ENCODE measurements at regions not wholly inside any gene's neighbourhood (a gene's known extent, or its start where the extent isn't known, plus 50 kb on each side); places are given as distances from the start of the nearest gene placed in this dataset.

- Histone ChIP-seq H3F3A (ENCODE audit: insufficient read depth) (no peaks in the 10 kb centered on the region), H3K27me3 (replicated peaks; ENCODE audit: insufficient read depth) (no peaks in the 10 kb centered on the region), H3K27ac (no peak overlapping the region), H3K79me2 (ENCODE audit: insufficient read depth) (no peaks in the 10 kb centered on the region), H3K4me1 (ENCODE audit: insufficient read depth) (no peaks in the 10 kb centered on the region), H4K20me1 (ENCODE audit: insufficient read depth) (no peaks in the 10 kb centered on the region), H3K9me2 (ENCODE audit: insufficient read depth) (no peaks in the 10 kb centered on the region), H3K9ac (no peak overlapping the region), H2AFZ (no peak overlapping the region), H3K36me3 (ENCODE audit: low read depth) (no peaks in the 10 kb centered on the region), H3K4me2 (ENCODE audit: unreplicated experiment) (no peak overlapping the region), H3K9me3 (ENCODE audit: low read depth) (no peaks in the 10 kb centered on the region), H3K4me3 (no peak overlapping the region)
- DNase-seq: no peak
- in situ Hi-C loops (cut with MboI): no loop called here
- TF ChIP-seq EZH2 (IDR thresholded peaks at IDR 0.05; ENCODE audit: insufficient read depth, poor library complexity, severe bottlenecking) (no peak), EZH2phosphoT487 (IDR thresholded peaks at IDR 0.05; ENCODE audit: insufficient read depth, low read depth) (no peak)
- WGBS, 2 experiments (ENCODE audit: low coverage in 1 of 2, low lambda C conversion rate in 2 of 2, missing lambda C conversion rate in 2 of 2): 20 to 27% methylated on average over 2 of the region's 2 CpGs
Measured at GRCh38 chr12:72100854-72101253, 162.2 kb downstream of the TPH2 start.

- no peaks in the 10 kb centered on the region for H3K27me3 ChIP-seq (replicated peaks; ENCODE audit: insufficient read depth)
- no peak for DNase-seq
- no peaks in the 10 kb centered on the region for H3K9me2 ChIP-seq (ENCODE audit: insufficient read depth)
- H3K27ac ChIP-seq: no peak overlapping the region
- no peaks in the 10 kb centered on the region for H3K9me3 ChIP-seq (ENCODE audit: low read depth)
- TF ChIP-seq EZH2phosphoT487 (IDR thresholded peaks at IDR 0.05; ENCODE audit: insufficient read depth, low read depth) (no peak), EZH2 (IDR thresholded peaks at IDR 0.05; ENCODE audit: insufficient read depth, poor library complexity, severe bottlenecking) (no peak)
- no peaks in the 10 kb centered on the region for H3K4me1 ChIP-seq (ENCODE audit: insufficient read depth)
- no peaks in the 10 kb centered on the region for H3K36me3 ChIP-seq (ENCODE audit: low read depth)
- H3K4me3 ChIP-seq: no peak overlapping the region
- H3K4me2 ChIP-seq (ENCODE audit: unreplicated experiment): no peak overlapping the region
- no peaks in the 10 kb centered on the region for H3K79me2 ChIP-seq (ENCODE audit: insufficient read depth)
- no peak overlapping the region for H3K9ac ChIP-seq
- no peaks in the 10 kb centered on the region for H3F3A ChIP-seq (ENCODE audit: insufficient read depth)
- 12 to 13% methylated on average over 3 of the region's 3 CpGs for WGBS, 2 experiments (ENCODE audit: low coverage in 1 of 2, low lambda C conversion rate in 2 of 2, missing lambda C conversion rate in 2 of 2)
- H2AFZ ChIP-seq: no peak overlapping the region
- no peaks in the 10 kb centered on the region for H4K20me1 ChIP-seq (ENCODE audit: insufficient read depth)
- in situ Hi-C loops (cut with MboI): no loop called here
Measured at GRCh38 chr12:72102150-72102549, 163.5 kb downstream of the TPH2 start.

- no peak overlapping the region for H3K4me3 ChIP-seq
- H3K27me3 ChIP-seq (replicated peaks; ENCODE audit: insufficient read depth): no peaks in the 10 kb centered on the region
- in situ Hi-C loops (cut with MboI): no loop called here
Measured at GRCh38 chr12:72105849-72106248, 166.3 kb upstream of the TRHDE start.

GRCh38 chr12:72110937-72111650, 161.1 kb upstream of the TRHDE start:
- Histone ChIP-seq H3K4me2 (ENCODE audit: unreplicated experiment) (no peak overlapping the region), H3K9me3 (ENCODE audit: low read depth) (no peaks in the 10 kb centered on the region), H3K9ac (no peak overlapping the region), H3K27ac (no peak overlapping the region), H3K79me2 (ENCODE audit: insufficient read depth) (no peaks in the 10 kb centered on the region), H3K4me1 (ENCODE audit: insufficient read depth) (no peaks in the 10 kb centered on the region), H3K9me2 (ENCODE audit: insufficient read depth) (no peaks in the 10 kb centered on the region), H4K20me1 (ENCODE audit: insufficient read depth) (no peaks in the 10 kb centered on the region), H3K4me3 (no peak overlapping the region), H3F3A (ENCODE audit: insufficient read depth) (no peaks in the 10 kb centered on the region), H3K27me3 (replicated peaks; ENCODE audit: insufficient read depth) (no peaks in the 10 kb centered on the region), H2AFZ (no peak overlapping the region), H3K36me3 (ENCODE audit: low read depth) (no peaks in the 10 kb centered on the region)
- WGBS, 2 experiments (ENCODE audit: low coverage in 1 of 2, low lambda C conversion rate in 2 of 2, missing lambda C conversion rate in 2 of 2): 6 to 9% methylated on average over 5 of the region's 5 CpGs
- no peak for DNase-seq
- no peak for TF ChIP-seq EZH2 (IDR thresholded peaks at IDR 0.05; ENCODE audit: insufficient read depth, poor library complexity, severe bottlenecking)
- no peak for TF ChIP-seq EZH2phosphoT487 (IDR thresholded peaks at IDR 0.05; ENCODE audit: insufficient read depth, low read depth)
- in situ Hi-C loops (cut with MboI): no loop called here

More at GRCh38 chr12:72105849-72106248, 166.3 kb upstream of the TRHDE start:
- no peaks in the 10 kb centered on the region for H3F3A ChIP-seq (ENCODE audit: insufficient read depth)
- H3K9me2 ChIP-seq (ENCODE audit: insufficient read depth): no peaks in the 10 kb centered on the region
- no peak for DNase-seq
- H2AFZ ChIP-seq: no peak overlapping the region
- no peak overlapping the region for H3K4me2 ChIP-seq (ENCODE audit: unreplicated experiment)
- H3K9ac ChIP-seq: no peak overlapping the region
- no peaks in the 10 kb centered on the region for H3K4me1 ChIP-seq (ENCODE audit: insufficient read depth)
- H3K27ac ChIP-seq: no peak overlapping the region
- TF ChIP-seq EZH2 (IDR thresholded peaks at IDR 0.05; ENCODE audit: insufficient read depth, poor library complexity, severe bottlenecking) (no peak), EZH2phosphoT487 (IDR thresholded peaks at IDR 0.05; ENCODE audit: insufficient read depth, low read depth) (no peak)
- H3K9me3 ChIP-seq (ENCODE audit: low read depth): no peaks in the 10 kb centered on the region
- H3K79me2 ChIP-seq (ENCODE audit: insufficient read depth): no peaks in the 10 kb centered on the region
- H4K20me1 ChIP-seq (ENCODE audit: insufficient read depth): no peaks in the 10 kb centered on the region
- H3K36me3 ChIP-seq (ENCODE audit: low read depth): no peaks in the 10 kb centered on the region

GRCh38 chr12:72111706-72112105, 160.5 kb upstream of the TRHDE start:
- no peaks in the 10 kb centered on the region for H3F3A ChIP-seq (ENCODE audit: insufficient read depth)
- no peak overlapping the region for H2AFZ ChIP-seq
- TF ChIP-seq EZH2phosphoT487 (IDR thresholded peaks at IDR 0.05; ENCODE audit: insufficient read depth, low read depth): no peak
- no peak for TF ChIP-seq EZH2 (IDR thresholded peaks at IDR 0.05; ENCODE audit: insufficient read depth, poor library complexity, severe bottlenecking)
- H3K4me1 ChIP-seq (ENCODE audit: insufficient read depth): no peaks in the 10 kb centered on the region
- DNase-seq: no peak
- in situ Hi-C loops (cut with MboI): no loop called here
- 5 to 7% methylated on average over 3 of the region's 3 CpGs for WGBS, 2 experiments (ENCODE audit: low coverage in 1 of 2, low lambda C conversion rate in 2 of 2, missing lambda C conversion rate in 2 of 2)
- no peaks in the 10 kb centered on the region for H3K9me2 ChIP-seq (ENCODE audit: insufficient read depth)
- no peak overlapping the region for H3K4me3 ChIP-seq
- no peak overlapping the region for H3K9ac ChIP-seq
- no peaks in the 10 kb centered on the region for H3K27me3 ChIP-seq (replicated peaks; ENCODE audit: insufficient read depth)
- no peak overlapping the region for H3K27ac ChIP-seq
- H3K9me3 ChIP-seq (ENCODE audit: low read depth): no peaks in the 10 kb centered on the region
- no peaks in the 10 kb centered on the region for H4K20me1 ChIP-seq (ENCODE audit: insufficient read depth)
- H3K4me2 ChIP-seq (ENCODE audit: unreplicated experiment): no peak overlapping the region
- H3K79me2 ChIP-seq (ENCODE audit: insufficient read depth): no peaks in the 10 kb centered on the region
- no peaks in the 10 kb centered on the region for H3K36me3 ChIP-seq (ENCODE audit: low read depth)

Measured in GM23248 (cell line).